ENCODE measurements at regions not wholly inside any gene's neighbourhood (a gene's known extent, or its start where the extent isn't known, plus 50 kb on each side); places are given as distances from the start of the nearest gene placed in this dataset.

- FAIRE-seq (no peak), DNase-seq (ENCODE audit: low spot score) (no peak), ATAC-seq (no peak)
- Histone ChIP-seq H3K36me3 (replicated peaks in 1 of 2; ENCODE audit: control insufficient read depth in 1 of 2, insufficient read depth in 2 of 2, low read length in 2 of 2) (no peaks in the 10 kb centered on the region), H3K4me2 (ENCODE audit: low read depth, low read length) (no peak overlapping the region), H4K20me1 (ENCODE audit: insufficient read depth, low read length) (no peaks in the 10 kb centered on the region), H2AFZ (ENCODE audit: low read length) (no peak overlapping the region), H3K27me3 (ENCODE audit: control insufficient read depth in 1 of 2, insufficient read depth in 2 of 2, low read length in 2 of 2) (no peaks in the 10 kb centered on the region), H3K4me3 (replicated peaks in 1 of 3; ENCODE audit: insufficient read depth in 1 of 3, low read depth in 2 of 3, low read length in 3 of 3) (no peak overlapping the region), H3K9me3 (ENCODE audit: low read length) (0 out of 2 replicates have a peak, but pooled peaks cover 4% of the 10 kb centered on the region), H3K9ac (ENCODE audit: insufficient read depth, low read depth, low read length) (no peak overlapping the region), H3K27ac (ENCODE audit: extremely low read length, insufficient read depth, low read length) (no peak overlapping the region), H3K4me1 (ENCODE audit: insufficient read depth, low read length) (no peaks in the 10 kb centered on the region), H3K79me2 (ENCODE audit: insufficient read depth, low read length) (no peaks in the 10 kb centered on the region)
- intact Hi-C loops (cut with micrococcal nuclease; ENCODE audit: unreplicated experiment), result no loop called here
- ChIA-PET POLR2A (no interaction called here), CTCF (ENCODE audit: low intra/inter-chr PET ratio, low total read pairs) (no interaction called here)
- 8% methylated on average over 2 of the region's 2 CpGs for WGBS (ENCODE audit: low lambda C conversion rate)
- in situ Hi-C loops (cut with HindIII; ENCODE audit: extremely low pct_ligation_motif_present, low pct_unique_long_range_greater_than_20kb), result no loop called here
- no TSS peak for BruUV-seq (replicated peaks)
- TF ChIP-seq ZNF280D (CRISPR knock-in tag; IDR thresholded peaks at IDR 0.05), result no peak
- no peak for TF ChIP-seq DR1 (CRISPR knock-in tag; IDR thresholded peaks at IDR 0.05)
- no peak for TF ChIP-seq ZNF512B (CRISPR knock-in tag; IDR thresholded peaks at IDR 0.05; ENCODE audit: borderline replicate concordance)
- TF ChIP-seq HIC2 (CRISPR knock-in tag; IDR thresholded peaks at IDR 0.05; ENCODE audit: low read depth), result no peak
- TF ChIP-seq RERE (CRISPR knock-in tag; IDR thresholded peaks at IDR 0.05; ENCODE audit: low read depth), result no peak
- no peak for TF ChIP-seq THRA (CRISPR knock-in tag; IDR thresholded peaks at IDR 0.05; ENCODE audit: borderline replicate concordance)
- no peak for TF ChIP-seq ZNF550 (CRISPR knock-in tag; IDR thresholded peaks at IDR 0.05; ENCODE audit: borderline replicate concordance)
- TF ChIP-seq BHLHE40 (IDR thresholded peaks at IDR 0.05; ENCODE audit: low read length), result no peak
- no peak for TF ChIP-seq SATB2 (CRISPR knock-in tag; IDR thresholded peaks at IDR 0.05)
- TF ChIP-seq MAFF (IDR thresholded peaks at IDR 0.05; ENCODE audit: low read depth, low read length), result no peak
These were observed 1034.8 kb downstream of the MAT2B start for GRCh38 chr5:164540174-164540573.
